ENCODE measurements at regions not wholly inside any gene's neighbourhood (a gene's known extent, or its start where the extent isn't known, plus 50 kb on each side); places are given as distances from the start of the nearest gene placed in this dataset.

DNA sequence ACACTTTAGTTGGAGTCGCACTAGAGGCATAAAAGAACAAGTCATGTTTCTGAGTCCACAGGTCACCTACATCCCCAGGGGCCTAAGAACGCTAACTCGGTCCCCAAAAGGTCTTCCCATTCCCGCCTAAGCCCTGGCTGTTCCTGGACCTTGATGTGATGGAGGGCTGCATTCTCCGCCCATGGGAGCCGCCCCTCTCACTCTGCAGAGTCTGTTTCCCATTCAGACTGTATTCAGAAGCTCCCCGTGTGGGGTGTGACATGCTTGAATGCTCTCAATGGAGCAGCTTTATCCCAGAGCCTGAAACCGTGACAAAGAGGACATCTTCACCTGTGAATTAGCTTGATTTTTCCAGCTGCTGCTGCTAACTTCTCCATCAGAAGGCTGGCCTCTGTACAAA, 319.0 kb upstream of the KLHL29 start:
- no peak for TF ChIP-seq POLR2AphosphoS5 (IDR thresholded peaks at IDR 0.05; ENCODE audit: low read depth, low read length)
- TF ChIP-seq, protein P1, sequence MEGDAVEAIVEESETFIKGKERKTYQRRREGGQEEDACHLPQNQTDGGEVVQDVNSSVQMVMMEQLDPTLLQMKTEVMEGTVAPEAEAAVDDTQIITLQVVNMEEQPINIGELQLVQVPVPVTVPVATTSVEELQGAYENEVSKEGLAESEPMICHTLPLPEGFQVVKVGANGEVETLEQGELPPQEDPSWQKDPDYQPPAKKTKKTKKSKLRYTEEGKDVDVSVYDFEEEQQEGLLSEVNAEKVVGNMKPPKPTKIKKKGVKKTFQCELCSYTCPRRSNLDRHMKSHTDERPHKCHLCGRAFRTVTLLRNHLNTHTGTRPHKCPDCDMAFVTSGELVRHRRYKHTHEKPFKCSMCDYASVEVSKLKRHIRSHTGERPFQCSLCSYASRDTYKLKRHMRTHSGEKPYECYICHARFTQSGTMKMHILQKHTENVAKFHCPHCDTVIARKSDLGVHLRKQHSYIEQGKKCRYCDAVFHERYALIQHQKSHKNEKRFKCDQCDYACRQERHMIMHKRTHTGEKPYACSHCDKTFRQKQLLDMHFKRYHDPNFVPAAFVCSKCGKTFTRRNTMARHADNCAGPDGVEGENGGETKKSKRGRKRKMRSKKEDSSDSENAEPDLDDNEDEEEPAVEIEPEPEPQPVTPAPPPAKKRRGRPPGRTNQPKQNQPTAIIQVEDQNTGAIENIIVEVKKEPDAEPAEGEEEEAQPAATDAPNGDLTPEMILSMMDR (IDR thresholded peaks at IDR 0.05) = no peak
- TF ChIP-seq, protein P2, sequence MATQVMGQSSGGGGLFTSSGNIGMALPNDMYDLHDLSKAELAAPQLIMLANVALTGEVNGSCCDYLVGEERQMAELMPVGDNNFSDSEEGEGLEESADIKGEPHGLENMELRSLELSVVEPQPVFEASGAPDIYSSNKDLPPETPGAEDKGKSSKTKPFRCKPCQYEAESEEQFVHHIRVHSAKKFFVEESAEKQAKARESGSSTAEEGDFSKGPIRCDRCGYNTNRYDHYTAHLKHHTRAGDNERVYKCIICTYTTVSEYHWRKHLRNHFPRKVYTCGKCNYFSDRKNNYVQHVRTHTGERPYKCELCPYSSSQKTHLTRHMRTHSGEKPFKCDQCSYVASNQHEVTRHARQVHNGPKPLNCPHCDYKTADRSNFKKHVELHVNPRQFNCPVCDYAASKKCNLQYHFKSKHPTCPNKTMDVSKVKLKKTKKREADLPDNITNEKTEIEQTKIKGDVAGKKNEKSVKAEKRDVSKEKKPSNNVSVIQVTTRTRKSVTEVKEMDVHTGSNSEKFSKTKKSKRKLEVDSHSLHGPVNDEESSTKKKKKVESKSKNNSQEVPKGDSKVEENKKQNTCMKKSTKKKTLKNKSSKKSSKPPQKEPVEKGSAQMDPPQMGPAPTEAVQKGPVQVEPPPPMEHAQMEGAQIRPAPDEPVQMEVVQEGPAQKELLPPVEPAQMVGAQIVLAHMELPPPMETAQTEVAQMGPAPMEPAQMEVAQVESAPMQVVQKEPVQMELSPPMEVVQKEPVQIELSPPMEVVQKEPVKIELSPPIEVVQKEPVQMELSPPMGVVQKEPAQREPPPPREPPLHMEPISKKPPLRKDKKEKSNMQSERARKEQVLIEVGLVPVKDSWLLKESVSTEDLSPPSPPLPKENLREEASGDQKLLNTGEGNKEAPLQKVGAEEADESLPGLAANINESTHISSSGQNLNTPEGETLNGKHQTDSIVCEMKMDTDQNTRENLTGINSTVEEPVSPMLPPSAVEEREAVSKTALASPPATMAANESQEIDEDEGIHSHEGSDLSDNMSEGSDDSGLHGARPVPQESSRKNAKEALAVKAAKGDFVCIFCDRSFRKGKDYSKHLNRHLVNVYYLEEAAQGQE (IDR thresholded peaks at IDR 0.05; ENCODE audit: insufficient read depth in 1 of 2, low read depth in 2 of 2, low read length in 1 of 2) = no peak
- TF ChIP-seq TCF7L2 (IDR thresholded peaks at IDR 0.05; ENCODE audit: low read depth, low read length) = no peak

Measured in Panc1 (cell line).